IPS-NIHi7 (cell line): ENCODE measurements at regions not wholly inside any gene's neighbourhood (a gene's known extent, or its start where the extent isn't known, plus 50 kb on each side); places are given as distances from the start of the nearest gene placed in this dataset.
"Not testable (repeated sequence)": the region's sequence is repeated elsewhere in the genome, so short reads cannot be mapped to it uniquely, and the experiment has no call there.

ENCODE experiments used
- DNase-seq: peaks from one replicate; pipeline ENCODE4 v3.0.0; 2012; ENCODE audit warnings: mixed read lengths; ENCODE audit errors: extremely low spot score

- peak; percentile 86 for DNase-seq
Measured at GRCh38 chr12:116687888-116688287, 50.0 kb downstream of the SPRING1 start.

- DNase-seq: no peak
Measured at GRCh38 chr12:116684891-116685290, 53.0 kb downstream of the SPRING1 start.

DNA sequence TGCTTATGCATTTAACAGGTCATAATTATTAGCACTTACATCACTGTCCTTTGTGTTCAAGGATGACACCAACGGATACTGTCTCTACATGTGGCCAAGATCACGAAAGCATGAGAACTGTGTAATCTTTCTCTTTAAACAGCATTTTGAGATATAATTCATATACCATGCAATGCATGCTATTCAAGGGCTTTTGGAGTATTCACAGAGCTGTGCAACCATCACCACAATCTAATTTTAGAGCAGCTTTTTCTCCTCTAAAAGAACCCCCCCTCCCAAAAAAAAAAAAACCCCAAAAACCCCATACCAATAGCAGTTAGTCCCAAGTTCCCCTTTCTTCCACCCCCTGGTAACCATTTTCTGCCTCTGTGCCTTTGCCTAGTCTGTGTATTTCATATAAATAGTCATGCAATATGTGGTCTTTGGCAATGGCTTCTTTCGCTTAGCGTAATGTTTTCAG is 60.6 kb downstream of the SPRING1 start:
- no peak for DNase-seq

- no peak for DNase-seq
Measured at GRCh38 chr12:116675339-116676107, 62.3 kb downstream of the SPRING1 start.

GRCh38 chr12:116674643-116675183 is 63.2 kb downstream of the SPRING1 start:
- no peak for DNase-seq

- no peak for DNase-seq
Measured at GRCh38 chr12:116673681-116674111, 64.2 kb downstream of the SPRING1 start.

GRCh38 chr12:116672842-116673516 is 64.9 kb downstream of the SPRING1 start:
- DNase-seq: no peak

- no peak for DNase-seq
Measured at GRCh38 chr12:116672010-116672409, 65.9 kb downstream of the SPRING1 start.

DNA sequence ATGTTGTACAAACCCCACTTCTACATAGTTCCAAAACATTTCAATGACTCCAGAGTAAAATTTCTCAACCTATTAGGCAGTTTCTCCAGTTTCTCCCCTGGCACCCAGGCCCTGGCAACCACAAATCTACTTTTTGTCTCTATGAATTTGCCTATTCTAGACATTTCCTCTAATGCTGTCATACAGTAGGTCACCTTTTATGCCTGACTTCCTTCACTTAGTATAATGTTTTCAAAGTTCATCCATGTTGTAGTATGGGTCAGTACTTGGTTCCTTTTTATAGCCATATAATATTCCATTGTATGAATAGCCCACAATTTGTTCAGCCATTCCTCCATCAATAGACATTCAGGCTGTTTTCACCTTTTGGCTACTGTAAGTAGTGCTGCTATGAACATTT is 67.0 kb downstream of the SPRING1 start:
- no peak for DNase-seq

DNA sequence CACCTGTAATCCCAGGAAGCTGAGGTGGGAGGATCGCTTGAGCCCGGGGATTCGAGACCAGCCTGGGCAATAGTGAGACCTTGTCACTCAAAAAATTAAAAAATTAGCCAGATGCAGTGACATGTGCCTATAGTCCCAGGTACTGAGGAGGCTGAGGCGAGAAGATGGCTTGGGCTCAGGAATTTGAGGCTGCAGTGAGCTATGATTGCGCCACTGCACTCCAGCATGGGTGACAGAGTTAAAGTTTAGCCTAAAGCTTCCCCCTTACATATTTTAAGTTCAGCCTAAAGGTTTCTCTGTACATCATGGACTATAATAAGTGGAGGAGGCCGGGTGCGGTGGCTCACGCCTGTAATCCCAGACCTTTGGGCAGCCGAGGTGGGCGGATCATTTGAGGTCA is 70.1 kb downstream of the SPRING1 start:
- no peak for DNase-seq

DNA sequence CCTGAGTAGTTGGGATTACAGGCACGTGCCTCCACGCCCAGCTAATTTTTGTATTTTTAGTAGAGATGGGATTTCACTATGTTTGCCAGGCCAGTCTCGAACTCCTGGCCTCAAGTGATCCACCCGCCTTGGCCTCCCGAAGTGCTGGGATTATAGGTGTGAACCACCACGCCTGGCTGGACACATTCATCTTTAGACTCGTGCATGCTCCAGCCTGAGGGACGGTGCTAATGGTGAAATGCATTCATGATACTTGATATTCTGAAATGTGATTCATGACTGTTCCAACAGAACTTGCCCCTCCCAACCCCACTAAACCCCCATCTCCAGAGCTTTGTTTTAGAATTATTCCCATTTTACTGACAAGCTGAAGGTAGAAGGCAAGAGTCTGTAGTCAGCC is 71.0 kb downstream of the SPRING1 start:
- DNase-seq: not testable (repeated sequence)

DNA sequence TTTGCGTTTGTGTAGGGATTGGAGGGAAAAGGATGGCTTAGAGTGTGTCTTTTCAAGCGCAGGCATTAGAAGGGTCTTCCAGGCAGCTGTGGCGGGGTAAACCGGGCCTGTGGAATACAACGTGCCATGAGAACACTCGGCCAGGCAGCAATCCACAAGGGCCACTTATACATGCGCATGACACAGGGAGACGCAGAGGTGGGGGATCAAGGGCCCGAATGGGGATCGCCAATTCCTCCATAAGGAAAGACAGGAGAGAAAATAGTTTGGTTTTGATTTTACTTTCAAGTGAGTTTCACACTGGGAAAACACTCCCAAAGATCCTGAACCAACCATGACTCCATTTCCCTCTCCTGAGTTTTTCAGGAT is 71.6 kb downstream of the SPRING1 start:
- no peak for DNase-seq

GRCh38 chr12:116665666-116666304 is 72.1 kb downstream of the SPRING1 start:
- no peak for DNase-seq

- no peak for DNase-seq
Measured at GRCh38 chr12:116664085-116664484, 73.8 kb downstream of the SPRING1 start.

GRCh38 chr12:116662612-116663144 is 75.2 kb downstream of the SPRING1 start:
- DNase-seq: no peak

DNA sequence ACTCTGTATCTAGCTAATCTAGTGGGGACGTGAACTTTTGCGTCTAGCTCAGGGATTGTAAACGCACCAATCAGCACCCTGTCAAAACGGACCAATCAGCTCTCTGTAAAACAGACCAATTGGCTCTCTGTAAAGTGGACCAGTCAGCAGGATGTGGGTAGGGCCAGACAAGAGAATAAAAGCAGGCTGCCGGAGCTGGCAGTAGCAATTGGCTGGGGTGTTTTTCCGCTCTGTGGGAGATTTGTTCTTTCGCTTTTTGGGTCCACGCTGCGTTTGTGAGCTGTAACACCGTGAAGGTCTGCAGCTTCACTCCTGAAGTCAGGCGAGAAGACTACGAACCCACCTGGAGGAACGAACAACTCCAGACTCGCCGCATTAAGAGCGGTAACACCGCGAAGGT is 76.5 kb downstream of the SPRING1 start:
- DNase-seq: no peak

DNA sequence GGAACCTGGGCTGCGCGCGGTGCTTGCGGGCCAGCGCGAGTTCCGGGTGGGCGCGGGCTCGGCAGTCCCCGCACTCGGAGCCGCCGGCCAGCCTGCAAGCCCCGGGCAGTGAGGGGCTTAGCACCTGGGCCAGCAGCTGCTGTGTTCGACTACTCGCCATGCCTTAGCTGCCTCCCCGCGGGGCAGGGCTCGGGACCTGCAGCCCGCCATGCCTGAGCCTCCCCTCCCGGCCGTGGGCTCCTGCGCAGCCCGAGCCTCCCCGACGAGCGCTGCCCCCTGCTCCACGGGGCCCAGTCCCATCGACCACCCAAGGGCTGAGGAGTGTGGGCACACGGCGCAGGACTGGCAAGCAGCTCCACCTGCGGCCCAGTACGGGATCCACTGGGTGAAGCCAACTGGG is 77.1 kb downstream of the SPRING1 start:
- DNase-seq: not testable (repeated sequence)

DNA sequence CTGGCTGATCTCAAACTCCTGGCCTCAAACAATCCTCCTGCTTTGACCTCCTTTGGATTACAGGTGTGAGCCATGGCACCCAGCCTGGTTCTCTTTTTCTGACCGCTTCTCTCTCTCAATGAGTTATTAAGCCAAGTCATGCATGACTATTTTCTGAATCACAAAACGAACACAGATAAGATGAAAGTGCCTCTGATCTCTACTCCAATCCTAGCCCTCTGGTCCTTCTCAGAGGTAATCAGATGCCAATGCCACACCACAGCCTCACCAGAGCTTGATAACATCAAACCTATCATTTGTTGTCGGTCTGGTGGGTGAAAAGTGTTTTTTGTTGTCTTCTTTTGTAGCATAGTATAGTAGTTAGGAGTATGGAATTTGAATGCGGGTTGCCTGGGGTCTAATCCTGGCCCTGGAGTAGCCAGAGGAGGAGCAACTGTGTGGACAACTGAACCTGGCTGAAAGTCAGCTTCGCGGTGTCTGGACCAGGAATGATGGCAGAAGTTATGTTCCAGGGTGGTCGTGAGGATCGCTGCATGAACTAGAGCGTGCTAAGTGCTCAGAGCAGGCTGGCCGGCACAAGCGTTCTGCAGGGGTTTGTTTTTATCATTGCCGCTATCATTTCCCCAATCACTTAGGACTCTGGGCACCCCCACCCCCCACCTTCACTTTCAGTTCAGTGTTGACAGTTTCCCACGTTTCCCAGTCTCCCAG is 77.9 kb downstream of the SPRING1 start:
- no peak for DNase-seq

DNA sequence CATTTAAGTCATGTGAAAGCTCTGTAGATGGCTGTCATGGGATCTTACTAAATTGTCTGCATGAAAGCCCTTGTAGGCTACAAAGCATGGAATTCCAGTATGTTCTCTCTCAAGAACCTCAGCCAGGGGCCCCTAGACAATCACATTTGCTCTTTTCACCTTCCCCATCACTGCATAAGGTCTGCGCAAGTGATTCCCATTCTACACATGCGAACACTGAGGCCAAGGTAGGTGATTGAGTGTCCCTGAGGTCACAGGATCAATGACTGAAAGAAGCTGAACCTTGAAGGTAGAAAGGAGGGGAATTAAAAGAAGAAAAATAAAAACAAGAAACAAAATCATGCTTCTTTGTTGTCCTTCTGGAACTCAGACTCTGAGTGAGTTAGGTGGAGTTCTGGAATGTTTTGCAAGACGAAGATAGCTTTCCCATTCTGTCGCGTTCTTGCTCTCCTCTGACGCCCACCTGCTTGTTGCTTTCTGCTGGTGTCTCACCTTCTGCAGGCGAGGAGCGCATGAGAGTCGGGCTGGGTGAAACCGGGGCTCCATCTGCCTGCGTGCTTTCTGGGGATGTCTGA is 79.9 kb downstream of the SPRING1 start:
- DNase-seq: no peak

- DNase-seq: no peak
Measured at GRCh38 chr12:116656306-116656705, 81.6 kb downstream of the SPRING1 start.

GRCh38 chr12:116654226-116654743 is 83.6 kb downstream of the SPRING1 start:
- no peak for DNase-seq
